ENCODE measurements at regions not wholly inside any gene's neighbourhood (a gene's known extent, or its start where the extent isn't known, plus 50 kb on each side); places are given as distances from the start of the nearest gene placed in this dataset.

DNA sequence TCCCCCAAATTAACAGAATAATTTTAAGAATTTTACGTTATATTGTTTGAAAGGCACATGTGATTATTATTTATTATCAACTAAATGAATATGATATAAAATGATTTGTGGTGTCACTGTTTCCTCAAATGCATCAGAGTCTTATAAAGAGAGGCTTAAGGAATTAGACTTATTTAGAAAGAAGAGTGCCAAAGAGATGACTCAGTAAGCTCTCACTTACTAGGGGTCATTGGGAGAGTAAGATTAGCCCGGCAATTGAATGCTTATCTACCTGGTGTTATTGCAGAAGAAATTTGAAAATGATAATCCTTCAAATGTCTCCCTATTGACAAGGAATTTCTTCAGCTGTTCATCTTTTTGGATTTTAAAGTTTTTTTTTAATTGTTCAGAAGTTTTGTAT, 408.7 kb downstream of the OXSM start:
- no peak overlapping the region for H3K14ac ChIP-seq (ENCODE audit: insufficient read length)
- no peak overlapping the region for H3K23ac ChIP-seq (ENCODE audit: insufficient read length)
- H4K5ac ChIP-seq (ENCODE audit: insufficient read length, low read depth, low read length) = no peak overlapping the region
- H2AFZ ChIP-seq (ENCODE audit: low read length) = no peak overlapping the region
- no peaks in the 10 kb centered on the region for H3K36me3 ChIP-seq (ENCODE audit: control insufficient read depth in 2 of 4, insufficient read depth in 4 of 4, low read length in 3 of 4)
- H3K23me2 ChIP-seq (ENCODE audit: low read depth, low read length) = no peaks in the 10 kb centered on the region
- H3K56ac ChIP-seq (replicated peaks; ENCODE audit: insufficient read length, low read depth, low read length) = no peak overlapping the region
- no peak overlapping the region for H4K8ac ChIP-seq (ENCODE audit: extremely low read depth, insufficient read depth, low read length)
- no peak overlapping the region for H2BK12ac ChIP-seq (ENCODE audit: low read depth, low read length)
- TF ChIP-seq HDAC6 (IDR thresholded peaks at IDR 0.05; ENCODE audit: low read depth, low read length) (no peak), SIX5 (IDR thresholded peaks at IDR 0.05; ENCODE audit: low read depth, low read length) (no peak), POU5F1 (IDR thresholded peaks at IDR 0.05; ENCODE audit: low read depth, low read length) (no peak), GTF2F1 (IDR thresholded peaks at IDR 0.05; ENCODE audit: borderline replicate concordance, low read depth, low read length) (no peak), CBX5 (IDR thresholded peaks at IDR 0.05; ENCODE audit: low read depth, low read length) (no peak), NRF1 (IDR thresholded peaks at IDR 0.05; ENCODE audit: low read depth, low read length) (no peak), ZNF274 (IDR thresholded peaks at IDR 0.05; ENCODE audit: borderline replicate concordance, extremely low read depth, low read length) (no peak), KDM5A (IDR thresholded peaks at IDR 0.05; ENCODE audit: low read length) (no peak)
- TF ChIP-seq, protein P1, sequence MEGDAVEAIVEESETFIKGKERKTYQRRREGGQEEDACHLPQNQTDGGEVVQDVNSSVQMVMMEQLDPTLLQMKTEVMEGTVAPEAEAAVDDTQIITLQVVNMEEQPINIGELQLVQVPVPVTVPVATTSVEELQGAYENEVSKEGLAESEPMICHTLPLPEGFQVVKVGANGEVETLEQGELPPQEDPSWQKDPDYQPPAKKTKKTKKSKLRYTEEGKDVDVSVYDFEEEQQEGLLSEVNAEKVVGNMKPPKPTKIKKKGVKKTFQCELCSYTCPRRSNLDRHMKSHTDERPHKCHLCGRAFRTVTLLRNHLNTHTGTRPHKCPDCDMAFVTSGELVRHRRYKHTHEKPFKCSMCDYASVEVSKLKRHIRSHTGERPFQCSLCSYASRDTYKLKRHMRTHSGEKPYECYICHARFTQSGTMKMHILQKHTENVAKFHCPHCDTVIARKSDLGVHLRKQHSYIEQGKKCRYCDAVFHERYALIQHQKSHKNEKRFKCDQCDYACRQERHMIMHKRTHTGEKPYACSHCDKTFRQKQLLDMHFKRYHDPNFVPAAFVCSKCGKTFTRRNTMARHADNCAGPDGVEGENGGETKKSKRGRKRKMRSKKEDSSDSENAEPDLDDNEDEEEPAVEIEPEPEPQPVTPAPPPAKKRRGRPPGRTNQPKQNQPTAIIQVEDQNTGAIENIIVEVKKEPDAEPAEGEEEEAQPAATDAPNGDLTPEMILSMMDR (IDR thresholded peaks at IDR 0.05; ENCODE audit: control extremely low read depth in 1 of 3, insufficient read depth in 1 of 3, low read depth in 1 of 3, low read length in 3 of 3) = no peak
- no peaks in the 10 kb centered on the region for H3K9me3 ChIP-seq (ENCODE audit: insufficient read depth in 2 of 2, low read depth in 1 of 2, low read length in 1 of 2)
- no peak overlapping the region for H2AK5ac ChIP-seq (ENCODE audit: low read depth, low read length)
- H3K9ac ChIP-seq (replicated peaks in 1 of 4; ENCODE audit: extremely low read depth in 1 of 4, low read depth in 3 of 4, low read length in 3 of 4) = no peak overlapping the region
- no peak overlapping the region for H2BK20ac ChIP-seq (ENCODE audit: low read length)
- ChIA-PET POLR2A (ENCODE audit: partially characterized antibody) (no interaction called here), CTCF (ENCODE audit: partially characterized antibody) (interaction anchor here (0.6 to 0.7 kb wide), 2 partner anchors 63 to 604 kb away, joined by 3 read pairs; no protein-coding TSS in a partner anchor)
- no peak overlapping the region for H3K4me2 ChIP-seq (ENCODE audit: insufficient read depth in 1 of 2, low read depth in 2 of 2, low read length in 2 of 2)
- no peak for DNase-seq (ENCODE audit: low read depth in 1 of 2, low spot score in 2 of 2)
- WGBS, 2 experiments (ENCODE audit: extremely low coverage in 1 of 2, insufficient coverage in 1 of 2, insufficient read length in 1 of 2, insufficient replicate concordance in 2 of 2, low coverage in 1 of 2, low lambda C conversion rate in 2 of 2, missing lambda C conversion rate in 1 of 2) = 93% methylated on average over 2 of the region's 2 CpGs; no CpG with 5 or more reads in 1 of the 2 experiments
- no peak overlapping the region for H3K18ac ChIP-seq (ENCODE audit: extremely low read depth, low read length)
- no peak overlapping the region for H2BK120ac ChIP-seq (replicated peaks; ENCODE audit: low read depth, low read length)
- no peak overlapping the region for H3K4ac ChIP-seq (replicated peaks; ENCODE audit: insufficient read length, low read depth, low read length)
- no peak overlapping the region for H4K91ac ChIP-seq (replicated peaks; ENCODE audit: insufficient read length, low read length)
- no peak overlapping the region for H3K27ac ChIP-seq (ENCODE audit: low read depth, low read length)
- no peak for FAIRE-seq
- H4K20me1 ChIP-seq (replicated peaks in 1 of 2; ENCODE audit: control insufficient read depth in 1 of 2, insufficient read depth in 2 of 2, low read length in 2 of 2) = no peaks in the 10 kb centered on the region
- H3K79me1 ChIP-seq (ENCODE audit: low read depth, low read length) = no peaks in the 10 kb centered on the region
- no peaks in the 10 kb centered on the region for H3K79me2 ChIP-seq (ENCODE audit: control insufficient read depth in 1 of 2, insufficient read depth in 2 of 2, low read length in 2 of 2)
- H3K4me1 ChIP-seq (replicated peaks in 1 of 4; ENCODE audit: control insufficient read depth in 3 of 4, insufficient read depth in 4 of 4, low read length in 3 of 4) = peaks cover 0 to 2% (median 0%) of the 10 kb centered on the region in 4 experiments; a peak in 1 of 7 replicates
- H2BK5ac ChIP-seq (ENCODE audit: low read depth, low read length) = no peak overlapping the region
- no peaks in the 10 kb centered on the region for H3K27me3 ChIP-seq (replicated peaks in 1 of 4; ENCODE audit: control insufficient read depth in 3 of 4, extremely low read depth in 1 of 4, insufficient read depth in 3 of 4, low read length in 3 of 4)
- H2BK15ac ChIP-seq (ENCODE audit: low read length) = no peak overlapping the region
- H3K4me3 ChIP-seq (ENCODE audit: extremely low read depth in 1 of 4, insufficient read depth in 2 of 4, low read depth in 3 of 4, low read length in 4 of 4) = no peak overlapping the region
